ENCODE measurements at regions not wholly inside any gene's neighbourhood (a gene's known extent, or its start where the extent isn't known, plus 50 kb on each side); places are given as distances from the start of the nearest gene placed in this dataset.

DNA sequence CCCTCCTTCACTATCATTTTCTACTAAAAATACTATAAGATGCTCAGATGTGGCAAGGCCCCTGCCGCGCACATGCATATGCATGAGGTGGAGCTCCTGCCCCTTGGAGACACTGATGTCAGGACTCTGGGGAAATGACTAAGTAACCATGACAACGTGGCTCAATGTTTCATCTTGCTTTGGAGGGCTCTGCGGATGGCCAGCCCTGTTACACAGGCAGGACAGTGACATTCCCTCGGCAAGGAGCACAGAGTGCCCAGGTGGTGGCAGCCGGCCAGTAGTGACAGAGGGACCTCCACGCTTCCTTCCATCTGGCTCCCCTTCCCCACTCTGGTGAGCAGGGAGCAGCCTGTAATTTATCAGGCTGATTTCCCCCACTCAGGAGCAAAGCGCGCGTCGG lies 364.1 kb downstream of the SS18 start:
- POLR2A ChIA-PET (ENCODE audit: unreplicated experiment), result no interaction called here
- no TSS peak for BruUV-seq (replicated peaks)
- no peak overlapping the region for H3K9ac ChIP-seq (ENCODE audit: low read length)

DNA sequence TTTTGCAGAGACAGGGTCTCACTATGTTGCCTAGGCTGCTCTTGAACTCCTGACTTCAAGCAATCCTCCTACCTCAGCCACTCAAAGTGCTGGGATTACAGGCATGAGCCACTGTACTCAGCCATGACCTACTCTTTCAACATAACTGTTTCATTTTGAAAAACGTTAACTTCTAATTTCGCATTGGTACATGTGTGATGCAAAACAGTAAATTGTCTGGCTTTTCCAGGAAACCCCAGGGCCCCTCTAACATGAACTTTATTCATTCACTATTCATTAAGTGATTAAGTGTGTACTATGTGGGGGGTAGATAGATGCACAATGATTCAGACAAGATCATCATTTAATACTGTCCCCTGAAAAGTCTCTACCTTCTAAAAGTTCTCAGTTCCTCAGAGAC lies 364.9 kb downstream of the SS18 start:
- Histone ChIP-seq H3K27me3 (ENCODE audit: low read length) (peaks cover 31% of the 10 kb centered on the region; the same call in 1 of the 2 replicates), H3K79me2 (ENCODE audit: low read length) (no peaks in the 10 kb centered on the region), H2AFZ (ENCODE audit: low read length) (no peak overlapping the region), H3K4me3 (ENCODE audit: low read length) (no peak overlapping the region), H3K27ac (ENCODE audit: low read length) (no peak overlapping the region), H3K9me2 (replicated peaks; ENCODE audit: low read length) (no peaks in the 10 kb centered on the region), H3K4me2 (ENCODE audit: low read length) (no peak overlapping the region), H3F3A (ENCODE audit: low read length, unreplicated experiment) (no peaks in the 10 kb centered on the region), H4K20me1 (ENCODE audit: low read length) (no peaks in the 10 kb centered on the region), H3K36me3 (ENCODE audit: low read depth, low read length) (no peaks in the 10 kb centered on the region), H3K4me1 (ENCODE audit: insufficient read depth, low read length) (no peaks in the 10 kb centered on the region), H3K9ac (ENCODE audit: low read length) (no peak overlapping the region), H3K9me3 (ENCODE audit: low read length) (no peaks in the 10 kb centered on the region)
- no peak for ATAC-seq
- ChIA-PET POLR2A (ENCODE audit: unreplicated experiment) (no interaction called here), CTCF (no interaction called here)
- no peak for TF ChIP-seq EZH2phosphoT487 (IDR thresholded peaks at IDR 0.05; ENCODE audit: borderline replicate concordance, low read length)
- TF ChIP-seq, protein P1, sequence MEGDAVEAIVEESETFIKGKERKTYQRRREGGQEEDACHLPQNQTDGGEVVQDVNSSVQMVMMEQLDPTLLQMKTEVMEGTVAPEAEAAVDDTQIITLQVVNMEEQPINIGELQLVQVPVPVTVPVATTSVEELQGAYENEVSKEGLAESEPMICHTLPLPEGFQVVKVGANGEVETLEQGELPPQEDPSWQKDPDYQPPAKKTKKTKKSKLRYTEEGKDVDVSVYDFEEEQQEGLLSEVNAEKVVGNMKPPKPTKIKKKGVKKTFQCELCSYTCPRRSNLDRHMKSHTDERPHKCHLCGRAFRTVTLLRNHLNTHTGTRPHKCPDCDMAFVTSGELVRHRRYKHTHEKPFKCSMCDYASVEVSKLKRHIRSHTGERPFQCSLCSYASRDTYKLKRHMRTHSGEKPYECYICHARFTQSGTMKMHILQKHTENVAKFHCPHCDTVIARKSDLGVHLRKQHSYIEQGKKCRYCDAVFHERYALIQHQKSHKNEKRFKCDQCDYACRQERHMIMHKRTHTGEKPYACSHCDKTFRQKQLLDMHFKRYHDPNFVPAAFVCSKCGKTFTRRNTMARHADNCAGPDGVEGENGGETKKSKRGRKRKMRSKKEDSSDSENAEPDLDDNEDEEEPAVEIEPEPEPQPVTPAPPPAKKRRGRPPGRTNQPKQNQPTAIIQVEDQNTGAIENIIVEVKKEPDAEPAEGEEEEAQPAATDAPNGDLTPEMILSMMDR (conservative IDR thresholded peaks at IDR 0.05; ENCODE audit: low read depth, low read length), result no peak
- TF ChIP-seq EZH2 (IDR thresholded peaks at IDR 0.05; ENCODE audit: low read length, unreplicated experiment), result no peak
- intact Hi-C loops (cut with micrococcal nuclease), result no loop called here
- no TSS peak for BruUV-seq (replicated peaks)
- DNase-seq, result no peak

More for the DNA sequence above, 364.1 kb downstream of the SS18 start:
- Histone ChIP-seq H3K79me2 (ENCODE audit: low read length) (no peaks in the 10 kb centered on the region), H3F3A (ENCODE audit: low read length, unreplicated experiment) (no peaks in the 10 kb centered on the region), H3K9me2 (replicated peaks; ENCODE audit: low read length) (no peaks in the 10 kb centered on the region), H3K4me3 (ENCODE audit: low read length) (no peak overlapping the region), H3K4me1 (ENCODE audit: insufficient read depth, low read length) (no peaks in the 10 kb centered on the region), H3K27me3 (ENCODE audit: low read length) (peaks cover 34% of the 10 kb centered on the region; the same call in 1 of the 2 replicates), H3K36me3 (ENCODE audit: low read depth, low read length) (no peaks in the 10 kb centered on the region), H3K4me2 (ENCODE audit: low read length) (no peak overlapping the region), H4K20me1 (ENCODE audit: low read length) (no peaks in the 10 kb centered on the region), H3K9me3 (ENCODE audit: low read length) (no peaks in the 10 kb centered on the region), H2AFZ (ENCODE audit: low read length) (no peak overlapping the region), H3K27ac (ENCODE audit: low read length) (no peak overlapping the region)
- ATAC-seq (no peak), DNase-seq (no peak)
- CTCF ChIA-PET, result no interaction called here
- intact Hi-C loops (cut with micrococcal nuclease), result no loop called here
- TF ChIP-seq, protein P1 (conservative IDR thresholded peaks at IDR 0.05; ENCODE audit: low read depth, low read length), result no peak
- TF ChIP-seq EZH2phosphoT487 (IDR thresholded peaks at IDR 0.05; ENCODE audit: borderline replicate concordance, low read length), result no peak
- TF ChIP-seq EZH2 (IDR thresholded peaks at IDR 0.05; ENCODE audit: low read length, unreplicated experiment), result no peak

DNA sequence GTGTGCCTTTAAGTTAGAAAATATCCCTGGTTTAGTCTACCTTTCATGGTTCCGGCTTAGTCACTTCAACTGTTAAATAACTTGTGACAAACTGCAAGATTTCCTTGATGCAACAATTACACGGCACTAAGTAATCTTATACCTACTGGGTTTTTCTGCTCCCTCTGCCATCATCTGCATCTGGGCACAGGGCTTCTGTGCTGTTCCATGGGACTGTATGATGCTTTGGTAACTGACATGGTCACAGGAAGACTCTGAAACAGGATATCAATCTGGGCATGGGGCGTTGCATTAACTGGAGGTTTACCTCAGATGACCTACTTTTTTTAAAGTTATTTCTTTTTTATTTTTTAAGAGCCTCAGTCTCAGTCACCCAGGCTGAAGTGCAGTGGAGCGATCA lies 365.4 kb downstream of the SS18 start:
- TF ChIP-seq, protein P1 (conservative IDR thresholded peaks at IDR 0.05; ENCODE audit: low read depth, low read length), result no peak
- TF ChIP-seq EZH2 (IDR thresholded peaks at IDR 0.05; ENCODE audit: low read length, unreplicated experiment) (no peak), EZH2phosphoT487 (IDR thresholded peaks at IDR 0.05; ENCODE audit: borderline replicate concordance, low read length) (no peak)
- Histone ChIP-seq H3K4me1 (ENCODE audit: insufficient read depth, low read length) (no peaks in the 10 kb centered on the region), H3K9me2 (replicated peaks; ENCODE audit: low read length) (no peaks in the 10 kb centered on the region), H3K27me3 (ENCODE audit: low read length) (peaks cover 31% of the 10 kb centered on the region; the same call in 1 of the 2 replicates), H3K79me2 (ENCODE audit: low read length) (no peaks in the 10 kb centered on the region), H3K36me3 (ENCODE audit: low read depth, low read length) (no peaks in the 10 kb centered on the region), H3F3A (ENCODE audit: low read length, unreplicated experiment) (no peaks in the 10 kb centered on the region), H3K9me3 (ENCODE audit: low read length) (no peaks in the 10 kb centered on the region), H3K27ac (ENCODE audit: low read length) (no peak overlapping the region), H3K9ac (ENCODE audit: low read length) (no peak overlapping the region), H3K4me3 (ENCODE audit: low read length) (no peak overlapping the region), H3K4me2 (ENCODE audit: low read length) (no peak overlapping the region), H2AFZ (ENCODE audit: low read length) (no peak overlapping the region), H4K20me1 (ENCODE audit: low read length) (no peaks in the 10 kb centered on the region)
- intact Hi-C loops (cut with micrococcal nuclease), result no loop called here
- DNase-seq, result no peak
- no peak for ATAC-seq
- POLR2A ChIA-PET (ENCODE audit: unreplicated experiment), result no interaction called here
- CTCF ChIA-PET, result no interaction called here
- no TSS peak for BruUV-seq (replicated peaks)
